ENCODE measurements at regions not wholly inside any gene's neighbourhood (a gene's known extent, or its start where the extent isn't known, plus 50 kb on each side); places are given as distances from the start of the nearest gene placed in this dataset.

- DNase-seq (ENCODE audit: low spot score): no peak
Measured at GRCh38 chr2:198809976-198810375, 647.8 kb downstream of the SATB2 start.

- DNase-seq (ENCODE audit: low spot score): no peak
Measured at GRCh38 chr2:198807131-198807530, 650.6 kb downstream of the SATB2 start.

DNA sequence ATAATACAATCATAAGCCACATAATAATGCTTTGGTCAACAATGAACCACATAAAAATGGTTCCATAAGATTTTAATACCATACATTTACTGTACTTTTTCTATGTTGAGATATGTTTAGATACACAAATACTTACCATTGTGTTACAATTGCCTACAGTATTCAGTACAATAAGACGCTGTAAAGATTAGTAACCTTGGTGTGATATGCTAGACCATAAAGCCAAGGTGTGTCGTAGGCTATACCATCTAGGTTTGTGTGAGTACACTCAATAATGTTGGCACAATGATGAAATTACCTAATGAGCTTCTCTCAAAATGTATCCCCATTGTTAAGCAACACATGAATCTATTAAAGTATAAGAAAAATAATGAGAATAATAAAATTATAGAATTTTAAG is 662.3 kb downstream of the SATB2 start:
- no peak for DNase-seq (ENCODE audit: low spot score)

DNA sequence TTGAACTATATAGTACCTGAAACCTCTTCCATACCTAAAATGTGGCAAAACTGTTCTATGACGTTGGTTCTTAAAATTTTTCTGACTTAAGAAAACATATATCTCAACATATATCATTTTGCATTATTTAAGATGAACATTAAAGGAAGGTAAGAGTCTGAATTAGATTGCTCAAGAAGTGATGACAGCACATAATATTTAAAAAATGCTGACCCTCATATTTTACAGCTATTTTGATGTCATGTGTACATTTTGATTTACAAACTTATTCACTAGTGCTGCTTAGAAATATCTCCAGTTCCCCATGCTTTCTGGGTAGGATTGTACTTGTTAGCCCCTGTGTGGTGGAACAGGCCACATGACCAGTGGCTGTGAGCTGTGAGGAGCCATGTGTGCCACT is 666.1 kb downstream of the SATB2 start:
- no peak for DNase-seq (ENCODE audit: low spot score)

- DNase-seq (ENCODE audit: low spot score): no peak
Measured at GRCh38 chr2:198788676-198789075, 669.1 kb downstream of the SATB2 start.

- DNase-seq (ENCODE audit: low spot score): no peak
Measured at GRCh38 chr2:198782734-198783133, 675.0 kb downstream of the SATB2 start.

DNA sequence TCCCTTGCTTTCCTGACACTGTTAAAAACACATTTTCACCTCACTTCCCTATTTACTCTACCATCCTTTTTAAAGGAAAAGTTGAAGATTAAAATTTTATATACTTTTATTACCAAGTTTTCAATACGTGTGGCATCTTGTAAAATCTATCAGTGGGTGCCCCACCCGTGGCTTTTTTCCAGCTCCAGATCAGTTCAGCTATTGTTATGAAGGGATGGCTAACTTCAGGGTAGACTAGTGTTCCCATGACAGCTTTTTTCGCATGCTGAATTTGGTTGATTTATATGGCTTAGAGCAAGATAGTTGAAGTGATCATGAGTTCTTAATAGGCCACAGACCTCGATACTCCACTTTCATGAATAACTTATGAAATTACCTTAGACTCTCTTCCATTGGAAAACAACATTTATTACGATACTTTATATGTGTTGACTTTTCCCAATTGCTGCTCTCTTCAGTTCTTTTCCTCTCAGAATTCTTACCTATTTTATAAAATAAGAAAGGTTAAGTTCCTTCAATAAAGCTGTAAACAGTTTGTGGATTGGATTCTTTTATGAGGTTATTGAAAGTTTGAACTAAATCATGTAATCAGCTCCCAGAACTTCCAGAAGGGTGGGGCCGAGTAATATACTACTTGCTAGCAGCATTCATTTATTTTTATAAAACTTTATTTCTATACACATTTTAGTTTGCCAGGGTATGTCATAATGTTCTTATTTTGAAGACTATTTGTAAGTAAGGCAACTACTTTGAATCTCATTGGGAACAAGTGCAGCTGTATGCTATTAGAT is 680.9 kb downstream of the SATB2 start:
- DNase-seq (ENCODE audit: low spot score): no peak

GRCh38 chr2:198775737-198776136 is 682.0 kb downstream of the SATB2 start:
- DNase-seq (ENCODE audit: low spot score): no peak

- no peak for DNase-seq (ENCODE audit: low spot score)
Measured at GRCh38 chr2:198774576-198774975, 683.2 kb downstream of the SATB2 start.

- DNase-seq (ENCODE audit: low spot score): no peak
Measured at GRCh38 chr2:198767694-198768093, 690.0 kb downstream of the SATB2 start.

- DNase-seq (ENCODE audit: low spot score): no peak
Measured at GRCh38 chr2:198763793-198764192, 693.9 kb downstream of the SATB2 start.

DNA sequence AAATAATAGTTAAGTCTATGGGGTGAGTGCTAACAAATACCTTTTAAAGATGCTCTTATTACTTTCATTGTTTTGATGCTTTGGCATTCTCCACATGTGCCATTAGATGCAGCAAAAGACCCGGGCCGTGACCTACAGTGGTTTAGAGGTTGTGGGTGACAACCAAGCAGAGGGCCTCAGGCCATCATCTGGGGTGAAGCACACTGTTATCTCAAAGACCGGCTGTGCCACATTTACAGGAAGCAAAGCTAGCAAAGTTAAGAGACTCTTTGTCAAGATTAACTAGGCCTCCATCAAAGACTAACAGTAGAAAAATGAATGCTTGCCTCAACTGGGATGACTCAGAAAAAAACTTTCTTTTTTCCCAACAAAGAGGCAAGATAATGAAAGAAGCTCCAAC is 695.3 kb downstream of the SATB2 start:
- no peak for DNase-seq (ENCODE audit: low spot score)

DNA sequence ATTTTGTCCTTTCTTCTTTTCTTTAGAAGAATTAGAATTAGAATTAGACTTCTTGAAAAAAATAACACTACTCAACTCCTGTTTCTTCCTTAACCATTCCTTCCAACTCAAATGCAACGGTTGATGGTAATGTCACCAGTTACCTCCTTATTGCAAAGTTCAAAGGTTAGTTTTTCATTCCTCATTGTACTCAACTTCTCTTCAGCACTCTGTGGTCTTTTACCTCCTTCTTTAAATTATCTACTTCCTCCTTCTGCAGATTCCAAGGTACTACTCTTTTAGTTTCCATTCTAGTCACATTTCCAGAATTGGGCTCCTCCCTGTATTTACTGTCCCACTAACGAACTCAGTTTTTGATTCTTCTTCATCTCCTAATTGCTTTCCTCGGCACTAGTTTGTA is 700.7 kb downstream of the SATB2 start:
- DNase-seq (ENCODE audit: low spot score): no peak

GRCh38 chr2:198756166-198756565 is 701.6 kb downstream of the SATB2 start:
- DNase-seq (ENCODE audit: low spot score): no peak

DNA sequence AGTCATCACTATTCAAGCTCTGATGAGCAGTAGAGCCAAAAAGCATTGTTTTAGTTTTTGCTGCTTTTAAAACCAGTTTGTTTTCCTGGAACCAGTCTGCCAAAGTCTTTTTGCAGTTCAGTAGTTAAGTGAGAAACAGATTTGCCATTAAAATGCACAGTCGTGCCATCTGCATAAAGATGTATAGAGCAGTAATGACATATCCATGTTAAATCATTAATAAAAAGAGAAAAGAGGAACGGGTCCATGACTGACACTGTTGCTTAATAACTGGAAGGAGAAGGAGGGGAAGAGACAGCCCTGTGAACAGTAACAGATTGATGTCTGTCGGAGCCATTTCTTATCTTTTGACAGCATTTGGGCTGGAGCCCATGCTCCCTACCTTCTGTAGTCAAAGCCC is 704.6 kb downstream of the SATB2 start:
- no peak for DNase-seq (ENCODE audit: low spot score)

- DNase-seq (ENCODE audit: low spot score): no peak
Measured at GRCh38 chr2:198749364-198749763, 708.4 kb downstream of the SATB2 start.

GRCh38 chr2:198731842-198732399 is 725.8 kb downstream of the SATB2 start:
- DNase-seq (ENCODE audit: low spot score): no peak

DNA sequence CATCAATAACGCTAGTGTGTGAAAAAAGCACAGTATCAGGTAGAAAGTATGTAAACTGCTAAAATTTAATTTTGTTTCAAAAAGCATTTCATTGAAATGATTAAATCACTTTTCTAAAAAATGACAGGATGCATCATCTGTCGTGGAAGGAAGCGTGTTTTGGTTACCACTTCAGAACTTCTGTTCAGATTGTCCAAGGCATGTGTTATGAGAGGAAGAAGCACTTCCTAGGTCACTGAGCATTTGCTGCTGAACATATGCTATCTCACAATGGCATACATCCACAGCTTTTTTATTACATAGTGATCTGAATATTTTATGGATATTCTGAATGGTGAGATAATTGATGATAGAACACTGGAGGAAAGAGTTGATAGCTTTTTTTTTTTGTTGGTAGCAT is 737.5 kb downstream of the SATB2 start:
- no peak for DNase-seq (ENCODE audit: low spot score)

DNA sequence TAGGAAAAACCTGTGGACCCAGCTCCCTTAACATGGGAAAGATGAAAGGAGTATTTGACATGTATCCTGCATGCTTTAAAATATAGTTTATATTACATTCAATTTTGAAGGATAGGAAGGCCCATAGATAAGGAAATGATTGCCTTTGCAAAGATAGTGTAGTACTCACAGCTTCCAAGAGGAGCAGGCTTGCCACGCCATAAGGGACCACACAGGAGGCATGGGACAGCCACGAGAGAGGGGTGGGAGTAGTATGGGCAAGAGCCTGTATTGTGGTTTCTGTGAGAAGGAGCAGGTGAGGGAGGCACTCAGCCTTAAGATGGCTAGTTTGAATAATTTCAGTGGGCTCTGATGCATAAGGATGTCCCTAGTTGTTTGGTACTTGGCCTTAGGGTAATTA is 740.3 kb downstream of the SATB2 start:
- no peak for DNase-seq (ENCODE audit: low spot score)

GRCh38 chr2:198715302-198715835 is 742.4 kb downstream of the SATB2 start:
- DNase-seq (ENCODE audit: low spot score): no peak

DNA sequence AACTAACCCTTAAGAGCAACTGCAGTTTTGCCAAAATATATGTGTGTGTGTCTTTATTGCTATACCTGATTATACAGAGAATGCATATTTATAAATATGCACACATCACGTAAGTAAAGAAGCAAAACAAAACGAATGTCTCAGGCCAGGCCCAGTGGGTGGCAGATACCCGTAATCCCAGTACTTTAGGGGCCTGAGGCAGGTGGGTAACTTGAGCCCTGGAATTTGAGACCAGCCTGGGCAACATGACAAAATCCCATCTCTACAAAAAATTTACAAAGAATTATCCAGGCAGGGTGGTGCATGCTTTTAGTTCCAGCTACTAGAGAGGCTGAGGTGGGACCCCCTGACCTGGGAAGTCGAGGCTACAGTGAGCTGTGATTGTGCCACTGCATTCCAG is 745.3 kb downstream of the SATB2 start:
- no peak for DNase-seq (ENCODE audit: low spot score)

- no peak for DNase-seq (ENCODE audit: low spot score)
Measured at GRCh38 chr2:198711484-198711883, 746.3 kb downstream of the SATB2 start.

GRCh38 chr2:198710562-198710961 is 747.2 kb downstream of the SATB2 start:
- no peak for DNase-seq (ENCODE audit: low spot score)
